Activated naive CD8-positive, alpha-beta T cell (primary cell): ENCODE measurements at regions not wholly inside any gene's neighbourhood (a gene's known extent, or its start where the extent isn't known, plus 50 kb on each side); places are given as distances from the start of the nearest gene placed in this dataset.

Source experiments
- H3K27ac Mint-ChIP-seq: one replicate; pipeline ENCODE4 v1.8.0; 2021; ENCODE audit warnings: mixed read lengths
- H3K27me3 Mint-ChIP-seq: one replicate; pipeline ENCODE4 v1.8.0; 2021; ENCODE audit warnings: mixed read lengths
- H3K36me3 Mint-ChIP-seq: one replicate; pipeline ENCODE4 v1.8.0; 2021; ENCODE audit warnings: mixed read lengths
- H3K4me1 Mint-ChIP-seq: one replicate; pipeline ENCODE4 v1.8.0; 2021; ENCODE audit warnings: low read depth, mixed read lengths
- H3K4me3 Mint-ChIP-seq: one replicate; pipeline ENCODE4 v1.8.0; 2021; ENCODE audit warnings: mild to moderate bottlenecking, mixed read lengths
- H3K9me3 Mint-ChIP-seq: one replicate; pipeline ENCODE4 v1.8.0; 2021; ENCODE audit warnings: low read depth, mixed read lengths

GRCh38 chr13:109680930-109681329, 105.5 kb downstream of the IRS2 start:
- no peaks in the 10 kb centered on the region for H3K9me3 Mint-ChIP-seq
- H3K27ac Mint-ChIP-seq: no peak overlapping the region
- H3K4me3 Mint-ChIP-seq: no peak overlapping the region
- H3K36me3 Mint-ChIP-seq: no peaks in the 10 kb centered on the region
- peaks cover 7% of the 10 kb centered on the region for H3K27me3 Mint-ChIP-seq
- H3K4me1 Mint-ChIP-seq: no peaks in the 10 kb centered on the region

DNA sequence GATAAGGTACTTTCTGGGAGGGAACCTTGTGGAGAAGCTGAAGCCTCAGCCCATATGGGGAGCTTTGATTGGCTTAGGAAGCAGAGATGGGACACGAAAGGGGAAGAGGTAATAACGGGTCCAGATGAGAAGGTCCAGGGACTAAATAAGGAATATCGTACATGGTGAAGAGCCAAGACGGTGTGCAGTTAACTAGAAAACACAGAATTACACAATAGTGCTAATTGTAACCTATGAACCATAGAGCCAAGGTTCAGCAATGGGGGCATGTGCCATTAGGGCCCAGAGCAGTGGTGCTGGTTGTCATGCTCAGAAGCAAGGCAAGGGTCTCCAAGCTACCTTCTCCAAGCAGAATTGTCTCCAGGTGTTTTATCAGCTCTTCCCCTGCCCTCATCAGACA, 106.1 kb downstream of the IRS2 start:
- Mint-ChIP-seq H3K9me3 (no peaks in the 10 kb centered on the region), H3K27me3 (peaks cover 7% of the 10 kb centered on the region), H3K36me3 (no peaks in the 10 kb centered on the region), H3K27ac (no peak overlapping the region), H3K4me1 (no peaks in the 10 kb centered on the region), H3K4me3 (no peak overlapping the region)

GRCh38 chr13:109678459-109678858, 107.9 kb downstream of the IRS2 start:
- Mint-ChIP-seq H3K4me3 (no peak overlapping the region), H3K9me3 (no peaks in the 10 kb centered on the region), H3K27ac (no peak overlapping the region), H3K27me3 (peaks cover 8% of the 10 kb centered on the region), H3K36me3 (no peaks in the 10 kb centered on the region), H3K4me1 (no peaks in the 10 kb centered on the region)

- peaks cover 4% of the 10 kb centered on the region for H3K27me3 Mint-ChIP-seq
- H3K4me3 Mint-ChIP-seq: no peak overlapping the region
- H3K9me3 Mint-ChIP-seq: no peaks in the 10 kb centered on the region
- no peaks in the 10 kb centered on the region for H3K36me3 Mint-ChIP-seq
- H3K4me1 Mint-ChIP-seq: no peaks in the 10 kb centered on the region
- no peak overlapping the region for H3K27ac Mint-ChIP-seq
Measured at GRCh38 chr13:109677206-109677605, 109.2 kb downstream of the IRS2 start.

DNA sequence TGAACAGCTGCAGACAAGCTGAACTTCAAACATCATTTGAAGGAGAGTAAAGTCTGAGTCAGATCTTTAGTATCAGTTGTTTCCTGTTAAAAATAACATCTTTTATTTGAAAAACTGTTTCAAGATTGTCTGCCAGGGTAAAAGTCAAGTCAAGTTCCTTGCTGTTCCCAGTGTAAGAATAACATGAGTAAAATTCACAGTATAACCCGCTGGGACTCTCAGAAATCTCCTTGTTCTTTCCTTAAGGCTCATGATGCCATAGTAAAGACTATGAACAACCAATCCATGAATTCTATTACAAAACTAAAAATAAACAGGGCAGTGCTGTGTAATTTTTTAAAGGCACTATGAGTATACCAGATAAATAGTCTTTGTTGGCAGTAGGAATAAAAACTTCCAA, 112.9 kb downstream of the IRS2 start:
- H3K4me1 Mint-ChIP-seq: no peaks in the 10 kb centered on the region
- H3K4me3 Mint-ChIP-seq: no peak overlapping the region
- peaks cover 7% of the 10 kb centered on the region for H3K27me3 Mint-ChIP-seq
- H3K9me3 Mint-ChIP-seq: no peaks in the 10 kb centered on the region
- H3K36me3 Mint-ChIP-seq: no peaks in the 10 kb centered on the region
- no peak overlapping the region for H3K27ac Mint-ChIP-seq

GRCh38 chr13:109672545-109672944, 113.8 kb downstream of the IRS2 start:
- Mint-ChIP-seq H3K9me3 (no peaks in the 10 kb centered on the region), H3K36me3 (no peaks in the 10 kb centered on the region), H3K27ac (no peak overlapping the region), H3K4me1 (no peaks in the 10 kb centered on the region), H3K27me3 (peaks cover 5% of the 10 kb centered on the region), H3K4me3 (no peak overlapping the region)

DNA sequence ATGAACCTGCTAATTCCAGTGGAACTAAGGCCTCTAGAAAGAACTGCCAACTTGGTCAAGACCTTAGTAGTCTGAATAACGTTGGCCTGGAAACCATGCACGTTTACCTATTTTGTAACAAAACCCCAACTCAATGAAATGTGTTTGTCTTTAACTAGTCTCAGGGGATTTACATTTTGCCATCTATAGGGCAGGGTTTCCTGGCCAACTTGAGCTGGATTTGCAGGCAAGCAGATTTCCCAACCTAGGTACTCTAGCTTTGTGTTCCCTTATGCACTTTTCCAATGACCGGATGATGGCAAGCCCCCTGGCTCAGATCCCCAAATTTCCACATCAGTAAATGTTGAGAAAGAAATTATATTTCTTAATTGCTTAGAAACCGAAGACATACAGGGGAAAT, 114.5 kb downstream of the IRS2 start:
- Mint-ChIP-seq H3K36me3 (no peaks in the 10 kb centered on the region), H3K27me3 (peaks cover 5% of the 10 kb centered on the region), H3K27ac (no peak overlapping the region), H3K9me3 (no peaks in the 10 kb centered on the region), H3K4me1 (no peaks in the 10 kb centered on the region), H3K4me3 (no peak overlapping the region)

- Mint-ChIP-seq H3K36me3 (no peaks in the 10 kb centered on the region), H3K27me3 (peaks cover 5% of the 10 kb centered on the region), H3K27ac (no peak overlapping the region), H3K4me3 (no peak overlapping the region), H3K4me1 (no peaks in the 10 kb centered on the region), H3K9me3 (no peaks in the 10 kb centered on the region)
Measured at GRCh38 chr13:109670776-109671175, 115.6 kb downstream of the IRS2 start.

- Mint-ChIP-seq H3K27ac (no peak overlapping the region), H3K4me1 (no peaks in the 10 kb centered on the region), H3K27me3 (peaks cover 5% of the 10 kb centered on the region), H3K4me3 (no peak overlapping the region), H3K36me3 (no peaks in the 10 kb centered on the region), H3K9me3 (no peaks in the 10 kb centered on the region)
Measured at GRCh38 chr13:109669956-109670355, 116.4 kb downstream of the IRS2 start.

- H3K4me3 Mint-ChIP-seq: no peak overlapping the region
- H3K9me3 Mint-ChIP-seq: no peaks in the 10 kb centered on the region
- H3K36me3 Mint-ChIP-seq: no peaks in the 10 kb centered on the region
- peaks cover 4% of the 10 kb centered on the region for H3K27me3 Mint-ChIP-seq
- no peaks in the 10 kb centered on the region for H3K4me1 Mint-ChIP-seq
- H3K27ac Mint-ChIP-seq: no peak overlapping the region
Measured at GRCh38 chr13:109669234-109669612, 117.2 kb downstream of the IRS2 start.

DNA sequence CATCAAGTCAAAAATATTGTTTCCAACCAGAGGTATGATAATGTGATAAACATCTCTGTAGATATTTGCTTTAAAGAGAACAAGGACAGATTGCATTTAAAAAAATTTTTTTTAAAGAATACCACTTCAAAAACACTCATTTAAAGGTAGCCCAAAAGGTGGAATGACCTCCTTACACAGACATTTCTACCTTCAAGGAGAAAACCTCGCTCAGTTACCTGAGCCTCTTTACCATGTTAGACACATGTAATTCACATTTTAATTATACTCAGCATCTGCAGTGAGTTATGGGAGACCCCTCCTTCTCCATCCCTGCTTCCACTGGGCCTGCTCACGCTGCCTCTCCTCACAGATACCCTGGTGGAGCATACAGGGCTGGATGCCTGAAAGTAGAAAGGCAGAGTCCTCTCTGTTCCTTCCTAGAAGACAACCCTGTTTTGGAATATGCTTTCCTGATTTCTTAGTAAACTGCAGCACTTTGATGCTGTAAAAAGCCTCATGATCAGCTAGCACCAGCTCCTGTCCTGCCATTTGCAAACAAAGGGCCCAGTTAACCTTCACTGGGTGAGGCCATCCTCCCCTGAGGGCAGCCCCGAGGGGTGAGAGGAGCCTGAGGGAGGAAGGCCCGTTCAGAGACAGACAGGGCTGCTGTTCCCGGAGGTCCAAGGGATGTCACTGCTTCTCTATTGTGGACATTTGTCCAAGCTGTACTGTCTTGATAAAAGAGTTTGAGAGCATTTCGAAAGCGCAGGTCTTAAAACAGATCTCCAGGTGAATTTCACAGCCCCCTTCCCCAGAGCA, 117.8 kb downstream of the IRS2 start:
- H3K27ac Mint-ChIP-seq: no peak overlapping the region
- no peaks in the 10 kb centered on the region for H3K4me1 Mint-ChIP-seq
- peaks cover 4% of the 10 kb centered on the region for H3K27me3 Mint-ChIP-seq
- H3K9me3 Mint-ChIP-seq: no peaks in the 10 kb centered on the region
- no peaks in the 10 kb centered on the region for H3K36me3 Mint-ChIP-seq
- no peak overlapping the region for H3K4me3 Mint-ChIP-seq

- H3K27ac Mint-ChIP-seq: no peak overlapping the region
Measured at GRCh38 chr13:109667807-109668291, 118.5 kb downstream of the IRS2 start.

DNA sequence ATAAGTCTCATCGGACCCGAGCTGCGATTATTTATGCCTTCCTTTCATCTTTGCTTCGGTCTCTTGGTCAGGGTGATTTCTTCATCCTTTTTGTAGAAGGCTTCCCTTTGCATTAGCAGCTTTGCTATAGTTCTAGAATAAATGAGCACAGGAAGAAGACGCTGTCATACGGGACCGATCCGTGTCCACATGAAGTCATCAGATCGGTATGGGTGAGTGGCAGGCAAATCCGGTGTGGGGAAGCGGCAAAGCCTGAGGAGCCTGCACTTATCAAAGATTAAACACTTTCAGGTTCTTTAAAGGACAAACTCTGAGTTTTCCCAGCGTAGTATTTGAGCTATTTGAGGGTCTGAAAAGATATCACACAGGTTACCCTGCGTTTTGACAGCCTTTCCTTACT, 119.3 kb downstream of the IRS2 start:
- Mint-ChIP-seq H3K9me3 (no peaks in the 10 kb centered on the region), H3K27me3 (peaks cover 6% of the 10 kb centered on the region), H3K27ac (no peak overlapping the region), H3K4me1 (no peaks in the 10 kb centered on the region), H3K4me3 (no peak overlapping the region), H3K36me3 (no peaks in the 10 kb centered on the region)

More at GRCh38 chr13:109667807-109668291, 118.5 kb downstream of the IRS2 start:
- Mint-ChIP-seq H3K36me3 (no peaks in the 10 kb centered on the region), H3K27me3 (peaks cover 6% of the 10 kb centered on the region), H3K9me3 (no peaks in the 10 kb centered on the region), H3K4me3 (no peak overlapping the region), H3K4me1 (no peaks in the 10 kb centered on the region)

DNA sequence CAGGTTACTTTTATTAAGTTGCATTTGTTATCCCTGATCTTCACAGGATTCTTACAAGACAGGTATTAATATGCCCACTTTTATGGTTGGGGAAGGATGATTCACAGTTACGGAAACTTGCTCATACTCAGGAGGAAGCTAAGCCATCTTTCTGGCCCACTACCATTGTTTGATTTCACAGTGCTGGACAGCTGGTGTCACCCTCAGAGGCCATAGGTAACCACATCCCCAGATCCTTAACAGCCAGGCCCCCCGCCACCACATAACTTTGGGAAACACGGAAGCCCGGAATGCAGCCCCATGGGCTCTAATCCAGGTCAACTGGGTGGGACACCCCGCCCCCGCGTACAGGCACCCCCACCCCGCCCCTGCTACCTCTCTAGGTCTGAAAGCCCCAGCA, 119.7 kb downstream of the IRS2 start:
- no peaks in the 10 kb centered on the region for H3K9me3 Mint-ChIP-seq
- peaks cover 2% of the 10 kb centered on the region for H3K36me3 Mint-ChIP-seq
- peaks cover 8% of the 10 kb centered on the region for H3K27me3 Mint-ChIP-seq
- H3K4me3 Mint-ChIP-seq: no peak overlapping the region
- H3K4me1 Mint-ChIP-seq: no peaks in the 10 kb centered on the region
- no peak overlapping the region for H3K27ac Mint-ChIP-seq

GRCh38 chr13:109665781-109666249, 120.6 kb downstream of the IRS2 start:
- Mint-ChIP-seq H3K36me3 (peaks cover 2% of the 10 kb centered on the region), H3K27ac (no peak overlapping the region), H3K27me3 (peaks cover 4% of the 10 kb centered on the region), H3K4me1 (no peaks in the 10 kb centered on the region), H3K9me3 (no peaks in the 10 kb centered on the region), H3K4me3 (no peak overlapping the region)

DNA sequence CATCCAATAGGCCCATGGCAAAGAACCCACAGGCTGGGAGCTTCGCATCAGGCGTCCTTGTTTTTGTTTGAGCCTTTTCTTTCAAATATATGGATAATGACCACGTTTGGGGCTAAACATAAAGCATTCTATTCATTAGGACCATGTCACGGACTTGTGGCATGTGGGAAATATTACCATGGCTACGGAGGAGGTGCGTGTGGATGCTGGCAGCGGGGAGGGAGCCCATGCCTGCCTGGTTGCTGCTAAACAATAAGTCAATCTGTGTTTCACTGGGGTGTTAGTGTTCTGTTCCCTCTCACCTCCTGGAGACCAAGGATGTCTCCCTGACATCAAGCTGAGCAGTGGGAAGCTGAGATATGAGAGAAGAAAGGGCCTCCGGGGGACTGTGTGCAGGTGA, 121.1 kb downstream of the IRS2 start:
- Mint-ChIP-seq H3K9me3 (no peaks in the 10 kb centered on the region), H3K27ac (no peak overlapping the region), H3K27me3 (peaks cover 4% of the 10 kb centered on the region), H3K4me3 (no peak overlapping the region), H3K4me1 (no peaks in the 10 kb centered on the region), H3K36me3 (peaks cover 2% of the 10 kb centered on the region)
